PC-9 (cell line): ENCODE measurements at regions not wholly inside any gene's neighbourhood (a gene's known extent, or its start where the extent isn't known, plus 50 kb on each side); places are given as distances from the start of the nearest gene placed in this dataset.

Experiments used
- BruUV-seq: library from RNA; stranded (reverse); fragments of 400-500 nt; replicated peaks from 2 replicates; lab custom pipeline; 2021; lab: Mats Ljungman, UMichigan
- CTCF ChIA-PET: fragments of 300-600 bp; sonication (Branson Sonifier 250); formaldehyde crosslinking; loops from one replicate; lab custom pipeline; 2022; ENCODE audit warnings: antibody characterized with exemption; lab: Charles Lee
- POLR2A ChIA-PET: fragments of 300-600 bp; sonication (Branson Sonifier 250); formaldehyde crosslinking; loops from one replicate; lab custom pipeline; 2022; ENCODE audit warnings: antibody characterized with exemption; ENCODE audit not compliant: unreplicated experiment; lab: Charles Lee
- DNase-seq, 2 experiments: peaks; one replicate each; pipeline versions ENCODE4 v3.0.0 to v3.0.0-alpha.2; 2015 to 2022; ENCODE audit warnings: mixed read lengths in 1 of 2
- H2AFZ ChIP-seq: fragments of 200-600 bp; sonication (generic); 2 replicates; pipeline ENCODE4 v1.8.1; 2017; ENCODE audit warnings: antibody characterized with exemption
- H3F3A ChIP-seq: fragments of 200-600 bp; sonication (generic); 2 replicates; pipeline ENCODE4 v1.8.1; 2017; ENCODE audit warnings: antibody characterized with exemption, mild to moderate bottlenecking, low read depth; ENCODE audit not compliant: insufficient read depth
- H3K27ac ChIP-seq: fragments of 200-600 bp; sonication (generic); 2 replicates; pipeline ENCODE4 v1.6.1; 2016; ENCODE audit warnings: mixed run types
- H3K27me3 ChIP-seq: fragments of 200-600 bp; sonication (generic); 2 replicates; pipeline ENCODE4 v1.6.1; 2016; ENCODE audit warnings: low read depth, mixed run types; ENCODE audit not compliant: insufficient read depth
- H3K36me3 ChIP-seq: fragments of 200-600 bp; sonication (generic); 2 replicates; pipeline ENCODE4 v1.6.1; 2016; ENCODE audit warnings: low read depth, mixed run types
- H3K4me1 ChIP-seq: fragments of 200-600 bp; sonication (generic); replicated peaks from 2 replicates; pipeline ENCODE4 v1.6.1; 2016; ENCODE audit warnings: mixed run types; ENCODE audit not compliant: insufficient read depth
- H3K4me2 ChIP-seq: fragments of 200-600 bp; sonication (generic); 2 replicates; pipeline ENCODE4 v1.6.1; 2017; ENCODE audit warnings: mixed run types
- H3K4me3 ChIP-seq: fragments of 200-600 bp; sonication (generic); 2 replicates; pipeline ENCODE4 v1.6.1; 2016; ENCODE audit warnings: mixed run types
- H3K79me2 ChIP-seq: fragments of 200-600 bp; sonication (generic); 2 replicates; pipeline ENCODE4 v1.6.1; 2017; ENCODE audit warnings: low read depth, mixed run types
- H3K9me2 ChIP-seq: fragments of 200-600 bp; sonication (generic); 2 replicates; pipeline ENCODE4 v1.8.1; 2017; ENCODE audit warnings: mild to moderate bottlenecking; ENCODE audit not compliant: insufficient read depth
- H3K9me3 ChIP-seq: fragments of 200-600 bp; sonication (generic); 2 replicates; pipeline ENCODE4 v1.8.1; 2016; ENCODE audit warnings: low read depth; ENCODE audit not compliant: insufficient read depth
- H4K20me1 ChIP-seq: fragments of 200-600 bp; sonication (generic); 2 replicates; pipeline ENCODE4 v1.8.1; 2017; ENCODE audit not compliant: insufficient read depth
- CTCF ChIP-seq: fragments of 200-600 bp; sonication (generic); conservative IDR thresholded peaks from 2 replicates; pipeline ENCODE4 v1.6.1; 2017; ENCODE audit warnings: mixed run types, antibody characterized with exemption, mild to moderate bottlenecking, moderate library complexity
- EZH2 ChIP-seq: fragments of 200-600 bp; sonication (generic); IDR thresholded peaks from 2 replicates; pipeline ENCODE4 v1.8.0; 2017; ENCODE audit warnings: antibody characterized with exemption, low read depth
- intact Hi-C: fragments of 100-400 bp; cut with micrococcal nuclease; formaldehyde crosslinking; loops from one replicate; pipeline ENCODE4 v1.10.0; 2022; ENCODE audit not compliant: unreplicated experiment

GRCh38 chr4:189304167-189304566 lies 636.5 kb upstream of the FRG1 start:
- ChIA-PET POLR2A (no interaction called here), CTCF (no interaction called here)
- intact Hi-C loops = no loop called here
- TF ChIP-seq CTCF (no peak), EZH2 (no peak)
- DNase-seq = no peak
- no peaks in the 10 kb centered on the region for H3K4me1 ChIP-seq
- no peaks in the 10 kb centered on the region for H3F3A ChIP-seq
- H3K79me2 ChIP-seq = no peaks in the 10 kb centered on the region
- H3K9me3 ChIP-seq = no peaks in the 10 kb centered on the region
- no peaks in the 10 kb centered on the region for H3K9me2 ChIP-seq
- no peak overlapping the region for H3K4me2 ChIP-seq
- H3K27ac ChIP-seq = no peak overlapping the region
- BruUV-seq = no TSS peak
- no peak overlapping the region for H2AFZ ChIP-seq
- no peaks in the 10 kb centered on the region for H3K36me3 ChIP-seq
- no peaks in the 10 kb centered on the region for H4K20me1 ChIP-seq
- no peak overlapping the region for H3K4me3 ChIP-seq
- H3K27me3 ChIP-seq = no peaks in the 10 kb centered on the region

DNA sequence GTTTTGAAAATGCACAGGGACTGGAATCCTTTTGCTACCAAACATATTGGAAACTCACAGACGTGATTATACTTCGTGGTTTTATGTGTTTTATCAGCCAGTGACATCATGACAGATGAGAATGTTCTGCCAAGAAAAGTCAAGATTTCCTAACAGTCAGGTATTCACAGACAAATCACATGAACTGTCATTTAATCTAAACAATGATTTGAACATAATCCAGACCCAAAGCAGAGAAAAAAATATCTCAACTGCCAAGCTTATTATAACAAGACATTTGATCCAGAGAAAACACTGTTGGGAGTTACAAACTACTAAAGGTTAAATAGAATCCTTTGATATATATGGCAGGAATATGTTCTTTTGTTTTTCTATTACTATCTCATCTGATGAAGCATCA lies 635.9 kb upstream of the FRG1 start:
- Histone ChIP-seq H2AFZ (no peak overlapping the region), H4K20me1 (no peaks in the 10 kb centered on the region), H3K27me3 (no peaks in the 10 kb centered on the region), H3K4me3 (no peak overlapping the region), H3K9me2 (no peaks in the 10 kb centered on the region), H3K27ac (no peak overlapping the region), H3K4me2 (no peak overlapping the region), H3K4me1 (no peaks in the 10 kb centered on the region), H3K79me2 (no peaks in the 10 kb centered on the region), H3K36me3 (no peaks in the 10 kb centered on the region), H3K9me3 (no peaks in the 10 kb centered on the region), H3F3A (no peaks in the 10 kb centered on the region)
- BruUV-seq = no TSS peak
- POLR2A ChIA-PET = no interaction called here
- CTCF ChIA-PET = no interaction called here
- intact Hi-C loops = no loop called here
- DNase-seq = no peak
- TF ChIP-seq CTCF = no peak
- TF ChIP-seq EZH2 = no peak

DNA sequence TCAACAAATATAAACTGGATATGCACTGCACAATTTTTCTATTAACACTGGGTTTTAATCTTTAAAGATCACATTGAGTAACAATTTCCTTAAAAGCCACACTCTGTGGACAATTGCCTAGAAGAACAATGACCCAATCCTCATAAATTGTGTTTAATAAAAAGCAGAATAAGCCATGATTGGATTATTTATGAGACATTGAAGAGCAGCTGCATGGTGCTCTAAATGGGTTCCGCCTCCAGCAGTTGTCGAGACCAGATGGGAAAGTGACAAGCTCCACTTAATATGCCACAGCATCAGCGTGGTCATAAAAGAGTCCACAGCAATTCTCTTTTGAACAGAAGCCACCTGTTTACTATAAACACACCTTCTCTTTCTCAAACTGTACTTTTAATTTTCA lies 635.2 kb upstream of the FRG1 start:
- Histone ChIP-seq H3K4me2 (no peak overlapping the region), H3K9me2 (no peaks in the 10 kb centered on the region), H3F3A (no peaks in the 10 kb centered on the region), H3K9me3 (no peaks in the 10 kb centered on the region), H3K36me3 (no peaks in the 10 kb centered on the region), H3K4me3 (no peak overlapping the region), H2AFZ (no peak overlapping the region), H4K20me1 (no peaks in the 10 kb centered on the region), H3K4me1 (no peaks in the 10 kb centered on the region), H3K27me3 (no peaks in the 10 kb centered on the region), H3K27ac (no peak overlapping the region), H3K79me2 (no peaks in the 10 kb centered on the region)
- ChIA-PET CTCF (interaction anchor here (0.5 kb wide), 1 partner anchor 209 kb away, joined by 3 read pairs; no protein-coding TSS in a partner anchor), POLR2A (no interaction called here)
- BruUV-seq = no TSS peak
- TF ChIP-seq EZH2 = no peak
- TF ChIP-seq CTCF = no peak
- intact Hi-C loops = no loop called here
- DNase-seq = no peak
